Upper lobe of right lung (tissue), 1 donor: ENCODE measurements at regions not wholly inside any gene's neighbourhood (a gene's known extent, or its start where the extent isn't known, plus 50 kb on each side); places are given as distances from the start of the nearest gene placed in this dataset.

Source experiments
- ATAC-seq: fragments of 200-7000 bp; cut with Tn5 transposase; one replicate; pipeline ENCODE4 v1.9.1; 2020; ENCODE audit warnings: mild to moderate bottlenecking, moderate library complexity
- DNase-seq: peaks from one replicate; pipeline ENCODE4 v3.0.0-alpha.2; 2020
- H3K27ac ChIP-seq: fragments of 200-600 bp; one replicate; pipeline ENCODE4 v1.8.0; 2022
- H3K27me3 ChIP-seq: fragments of 200-600 bp; one replicate; pipeline ENCODE4 v1.8.0; 2022; ENCODE audit warnings: mild to moderate bottlenecking
- H3K36me3 ChIP-seq: fragments of 200-600 bp; one replicate; pipeline ENCODE4 v1.8.0; 2022
- H3K4me1 ChIP-seq: fragments of 200-600 bp; one replicate; pipeline ENCODE4 v1.8.0; 2022
- H3K4me3 ChIP-seq: fragments of 200-600 bp; one replicate; pipeline ENCODE4 v1.8.0; 2022; ENCODE audit warnings: mild to moderate bottlenecking
- H3K9me3 ChIP-seq: fragments of 200-600 bp; one replicate; pipeline ENCODE4 v1.8.0; 2022
- intact Hi-C: fragments of 100-400 bp; cut with DNase I; formaldehyde crosslinking; loops from one replicate; pipeline ENCODE4 v1.11.0; 2022
- TF ChIP-seq, protein P1 (sequence below): fragments of 200-600 bp; IDR thresholded peaks from one replicate; pipeline ENCODE4 v1.8.0; 2022; ENCODE audit warnings: antibody characterized with exemption
- donor health status: DM: no; HTN: yes; CAD: no; lungs with severe emphysema.

DNA sequence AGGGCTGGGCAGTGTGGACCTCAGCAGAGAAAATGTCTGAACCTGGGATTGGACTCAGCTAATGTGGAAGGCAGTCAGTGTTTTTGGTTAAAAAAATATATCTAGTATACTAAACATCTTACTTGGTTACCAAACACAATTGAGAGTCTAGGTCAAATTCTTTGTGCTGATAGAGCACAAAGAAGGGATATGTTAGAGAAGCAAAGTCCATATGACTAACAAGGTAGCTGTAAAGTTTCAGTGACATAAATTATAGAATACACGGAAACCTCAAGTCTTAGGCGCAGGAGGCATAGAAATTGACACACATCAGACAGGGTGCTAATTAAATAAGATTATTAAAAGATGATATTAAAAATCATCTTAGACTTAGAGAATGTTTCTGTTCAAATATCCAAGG, 718.3 kb downstream of the TLR4 start:
- Histone ChIP-seq H3K27me3 (no peaks in the 10 kb centered on the region), H3K9me3 (no peaks in the 10 kb centered on the region), H3K36me3 (no peaks in the 10 kb centered on the region), H3K4me3 (no peak overlapping the region), H3K27ac (no peak overlapping the region), H3K4me1 (no peaks in the 10 kb centered on the region)
- DNase-seq = no peak
- intact Hi-C loops = no loop called here
- TF ChIP-seq, protein P1, sequence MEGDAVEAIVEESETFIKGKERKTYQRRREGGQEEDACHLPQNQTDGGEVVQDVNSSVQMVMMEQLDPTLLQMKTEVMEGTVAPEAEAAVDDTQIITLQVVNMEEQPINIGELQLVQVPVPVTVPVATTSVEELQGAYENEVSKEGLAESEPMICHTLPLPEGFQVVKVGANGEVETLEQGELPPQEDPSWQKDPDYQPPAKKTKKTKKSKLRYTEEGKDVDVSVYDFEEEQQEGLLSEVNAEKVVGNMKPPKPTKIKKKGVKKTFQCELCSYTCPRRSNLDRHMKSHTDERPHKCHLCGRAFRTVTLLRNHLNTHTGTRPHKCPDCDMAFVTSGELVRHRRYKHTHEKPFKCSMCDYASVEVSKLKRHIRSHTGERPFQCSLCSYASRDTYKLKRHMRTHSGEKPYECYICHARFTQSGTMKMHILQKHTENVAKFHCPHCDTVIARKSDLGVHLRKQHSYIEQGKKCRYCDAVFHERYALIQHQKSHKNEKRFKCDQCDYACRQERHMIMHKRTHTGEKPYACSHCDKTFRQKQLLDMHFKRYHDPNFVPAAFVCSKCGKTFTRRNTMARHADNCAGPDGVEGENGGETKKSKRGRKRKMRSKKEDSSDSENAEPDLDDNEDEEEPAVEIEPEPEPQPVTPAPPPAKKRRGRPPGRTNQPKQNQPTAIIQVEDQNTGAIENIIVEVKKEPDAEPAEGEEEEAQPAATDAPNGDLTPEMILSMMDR = no peak
- ATAC-seq = no peak

DNA sequence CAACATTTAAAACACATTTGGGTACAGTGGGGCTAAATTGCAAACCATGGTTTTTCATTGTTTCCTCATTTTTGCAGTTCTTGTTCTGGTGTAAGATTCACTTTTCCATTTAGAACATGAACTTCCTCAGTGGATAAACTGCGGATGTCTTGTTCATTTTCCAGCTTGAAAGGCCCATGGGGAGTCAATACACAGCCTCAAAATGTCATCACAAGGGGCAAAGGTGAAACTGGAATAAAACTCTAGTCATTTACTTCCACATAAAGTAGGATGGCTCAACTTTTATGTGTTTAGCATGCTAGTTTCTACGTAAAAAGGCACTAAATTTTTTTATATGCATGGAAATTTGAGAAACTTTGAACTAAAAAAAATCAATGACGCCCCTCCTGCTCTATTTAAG, 718.8 kb downstream of the TLR4 start:
- H3K27ac ChIP-seq = no peak overlapping the region
- H3K4me3 ChIP-seq = no peak overlapping the region
- no peak for DNase-seq
- no peaks in the 10 kb centered on the region for H3K9me3 ChIP-seq
- intact Hi-C loops = no loop called here
- H3K27me3 ChIP-seq = no peaks in the 10 kb centered on the region
- ATAC-seq = no peak
- H3K4me1 ChIP-seq = no peaks in the 10 kb centered on the region
- no peaks in the 10 kb centered on the region for H3K36me3 ChIP-seq
- TF ChIP-seq, protein P1 = no peak

DNA sequence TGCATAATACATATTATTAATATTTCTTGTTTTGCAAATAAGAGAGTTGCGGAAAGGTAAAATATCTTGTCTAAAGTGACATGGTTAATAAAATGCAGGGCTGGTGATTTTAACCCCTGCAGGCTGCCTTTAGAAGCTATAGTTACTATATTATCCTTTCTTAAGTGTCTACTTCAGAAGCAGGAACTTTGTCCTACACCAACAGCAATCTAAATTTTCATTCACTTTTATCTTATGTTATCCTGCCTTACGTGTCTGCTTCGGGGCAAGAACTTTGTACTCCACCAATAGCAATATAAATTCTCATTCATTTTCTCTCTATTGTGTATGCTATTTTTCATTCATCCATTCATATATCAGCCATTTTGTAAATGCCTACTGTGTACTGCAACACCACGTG, 719.5 kb downstream of the TLR4 start:
- no peaks in the 10 kb centered on the region for H3K9me3 ChIP-seq
- TF ChIP-seq, protein P1 = no peak
- H3K27me3 ChIP-seq = no peaks in the 10 kb centered on the region
- intact Hi-C loops = no loop called here
- H3K27ac ChIP-seq = no peak overlapping the region
- no peak for ATAC-seq
- DNase-seq = no peak
- no peaks in the 10 kb centered on the region for H3K4me1 ChIP-seq
- H3K4me3 ChIP-seq = no peak overlapping the region
- no peaks in the 10 kb centered on the region for H3K36me3 ChIP-seq

GRCh38 chr9:118426772-118427171, 722.6 kb downstream of the TLR4 start:
- no peak overlapping the region for H3K27ac ChIP-seq
- no peaks in the 10 kb centered on the region for H3K36me3 ChIP-seq
- H3K9me3 ChIP-seq = no peaks in the 10 kb centered on the region
- DNase-seq (no peak), ATAC-seq (no peak)
- no peaks in the 10 kb centered on the region for H3K4me1 ChIP-seq
- TF ChIP-seq, protein P1 = no peak
- H3K27me3 ChIP-seq = no peaks in the 10 kb centered on the region
- H3K4me3 ChIP-seq = no peak overlapping the region
- intact Hi-C loops = no loop called here

GRCh38 chr9:118438810-118439209, 734.6 kb downstream of the TLR4 start:
- Histone ChIP-seq H3K9me3 (no peaks in the 10 kb centered on the region), H3K36me3 (no peaks in the 10 kb centered on the region), H3K27me3 (no peaks in the 10 kb centered on the region), H3K4me3 (no peak overlapping the region), H3K4me1 (no peaks in the 10 kb centered on the region), H3K27ac (no peak overlapping the region)
- TF ChIP-seq, protein P1 = no peak
- ATAC-seq = no peak
- DNase-seq = no peak
- intact Hi-C loops = no loop called here

DNA sequence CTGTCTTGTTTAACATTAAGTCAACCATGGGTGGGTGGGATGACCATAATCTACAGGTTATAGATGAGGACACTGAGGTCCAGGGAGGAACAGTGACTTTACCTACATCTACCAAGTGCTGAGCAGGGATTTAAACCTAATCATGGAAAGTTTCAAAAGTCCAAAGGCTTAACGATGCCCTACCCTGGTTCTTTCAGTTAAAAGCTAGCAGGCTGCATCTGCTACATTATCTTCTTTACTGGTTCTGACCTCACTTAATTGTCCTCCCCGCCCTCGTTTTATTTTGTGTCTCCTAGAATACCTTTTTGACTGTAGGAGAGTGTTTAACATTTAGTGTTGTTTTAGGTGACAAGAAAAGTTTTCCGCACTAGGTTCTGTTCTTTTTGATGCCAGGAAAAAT, 735.2 kb downstream of the TLR4 start:
- Histone ChIP-seq H3K4me1 (no peaks in the 10 kb centered on the region), H3K27me3 (no peaks in the 10 kb centered on the region), H3K9me3 (no peaks in the 10 kb centered on the region), H3K4me3 (no peak overlapping the region), H3K27ac (no peak overlapping the region), H3K36me3 (no peaks in the 10 kb centered on the region)
- TF ChIP-seq, protein P1 = no peak
- DNase-seq (no peak), ATAC-seq (no peak)
- intact Hi-C loops = no loop called here
